ENCODE measurements at regions not wholly inside any gene's neighbourhood (a gene's known extent, or its start where the extent isn't known, plus 50 kb on each side); places are given as distances from the start of the nearest gene placed in this dataset.

- TF ChIP-seq EZH2 (IDR thresholded peaks at IDR 0.05) = no peak
- no peak for TF ChIP-seq CTCF (IDR thresholded peaks at IDR 0.05)
Observed at GRCh38 chr18:42586601-42587000, 528.9 kb downstream of the RIT2 start.

Measured in neural progenitor cell (in vitro differentiated cells).